ENCODE measurements at regions not wholly inside any gene's neighbourhood (a gene's known extent, or its start where the extent isn't known, plus 50 kb on each side); places are given as distances from the start of the nearest gene placed in this dataset.

DNA sequence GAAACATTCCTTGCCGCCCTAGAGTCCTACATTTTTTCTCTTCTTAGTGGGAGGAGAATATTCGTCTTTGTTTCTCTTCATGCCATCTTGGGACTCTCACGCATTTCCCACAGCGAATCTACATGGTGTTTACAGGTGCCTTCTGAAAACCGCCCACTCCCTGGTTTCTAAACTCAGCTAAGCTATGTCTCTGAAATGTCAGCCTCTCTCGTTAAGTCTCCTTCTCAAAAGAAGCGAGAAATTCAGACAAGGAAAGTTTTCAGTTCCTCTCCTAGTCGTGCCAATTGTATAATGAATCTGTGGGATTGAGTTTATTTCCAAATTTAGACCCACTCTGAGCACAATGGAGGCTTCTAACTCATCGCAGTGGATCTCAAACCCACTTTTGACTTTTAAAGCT lies 186.8 kb upstream of the NFIB start:
- TF ChIP-seq SUZ12 (IDR thresholded peaks at IDR 0.05; ENCODE audit: extremely low read depth, insufficient read depth, insufficient read length): no peak
- TF ChIP-seq YY1 (IDR thresholded peaks at IDR 0.05; ENCODE audit: insufficient read depth, insufficient read length): no peak
- TF ChIP-seq ZNF274 (IDR thresholded peaks at IDR 0.05; ENCODE audit: low read depth, low read length): no peak

All from NT2/D1 (cell line).